ENCODE measurements at regions not wholly inside any gene's neighbourhood (a gene's known extent, or its start where the extent isn't known, plus 50 kb on each side); places are given as distances from the start of the nearest gene placed in this dataset.

DNA sequence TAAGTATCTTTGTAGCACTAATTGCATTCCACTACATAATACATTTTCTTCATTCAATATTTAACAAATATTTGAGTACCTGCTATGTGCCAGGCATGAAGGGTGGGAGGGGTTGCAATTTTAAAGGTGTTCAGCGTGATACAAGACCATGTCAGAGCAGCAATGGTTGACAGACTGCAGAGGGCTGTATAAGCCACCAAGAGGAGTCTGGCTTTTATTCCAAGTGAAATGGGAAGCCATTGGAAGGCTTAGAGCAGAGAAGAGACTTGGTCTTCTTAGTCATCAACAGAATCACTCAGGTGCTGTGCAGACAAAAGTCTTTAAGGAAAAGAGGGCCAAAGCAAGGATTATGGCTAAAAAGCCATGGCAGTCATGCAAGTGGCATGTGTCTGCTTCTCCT, 360.8 kb upstream of the ARID1B start:
- no peak for DNase-seq (ENCODE audit: extremely low read depth, low read depth)
- TF ChIP-seq, protein P1, sequence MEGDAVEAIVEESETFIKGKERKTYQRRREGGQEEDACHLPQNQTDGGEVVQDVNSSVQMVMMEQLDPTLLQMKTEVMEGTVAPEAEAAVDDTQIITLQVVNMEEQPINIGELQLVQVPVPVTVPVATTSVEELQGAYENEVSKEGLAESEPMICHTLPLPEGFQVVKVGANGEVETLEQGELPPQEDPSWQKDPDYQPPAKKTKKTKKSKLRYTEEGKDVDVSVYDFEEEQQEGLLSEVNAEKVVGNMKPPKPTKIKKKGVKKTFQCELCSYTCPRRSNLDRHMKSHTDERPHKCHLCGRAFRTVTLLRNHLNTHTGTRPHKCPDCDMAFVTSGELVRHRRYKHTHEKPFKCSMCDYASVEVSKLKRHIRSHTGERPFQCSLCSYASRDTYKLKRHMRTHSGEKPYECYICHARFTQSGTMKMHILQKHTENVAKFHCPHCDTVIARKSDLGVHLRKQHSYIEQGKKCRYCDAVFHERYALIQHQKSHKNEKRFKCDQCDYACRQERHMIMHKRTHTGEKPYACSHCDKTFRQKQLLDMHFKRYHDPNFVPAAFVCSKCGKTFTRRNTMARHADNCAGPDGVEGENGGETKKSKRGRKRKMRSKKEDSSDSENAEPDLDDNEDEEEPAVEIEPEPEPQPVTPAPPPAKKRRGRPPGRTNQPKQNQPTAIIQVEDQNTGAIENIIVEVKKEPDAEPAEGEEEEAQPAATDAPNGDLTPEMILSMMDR (IDR thresholded peaks at IDR 0.05; ENCODE audit: low read depth, low read length, missing control alignments): peak; percentile 8
- no peak overlapping the region for H3K4me3 ChIP-seq (replicated peaks; ENCODE audit: low read depth, low read length)

DNA sequence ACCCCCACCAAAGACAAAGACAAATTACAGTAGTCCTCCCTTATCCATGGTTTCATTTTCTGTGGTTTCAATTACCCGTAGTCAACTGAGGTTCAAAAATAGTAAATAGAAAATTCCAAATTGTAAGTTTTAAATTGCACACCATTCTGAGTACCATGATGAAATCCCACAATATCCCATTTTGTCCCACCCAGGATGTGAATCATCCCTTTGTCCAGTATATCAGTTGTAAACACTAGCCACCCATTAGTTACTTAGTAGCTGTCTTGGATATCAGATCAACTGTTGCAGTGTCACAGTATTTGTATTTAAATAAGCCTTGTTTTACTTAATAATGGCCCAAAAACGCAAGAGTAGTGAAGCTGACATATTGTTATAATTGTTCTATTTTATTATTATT, 364.0 kb upstream of the ARID1B start:
- TF ChIP-seq, protein P1 (IDR thresholded peaks at IDR 0.05; ENCODE audit: low read depth, low read length, missing control alignments): no peak
- no peak overlapping the region for H3K4me3 ChIP-seq (replicated peaks; ENCODE audit: low read depth, low read length)
- no peak for DNase-seq (ENCODE audit: extremely low read depth, low read depth)

DNA sequence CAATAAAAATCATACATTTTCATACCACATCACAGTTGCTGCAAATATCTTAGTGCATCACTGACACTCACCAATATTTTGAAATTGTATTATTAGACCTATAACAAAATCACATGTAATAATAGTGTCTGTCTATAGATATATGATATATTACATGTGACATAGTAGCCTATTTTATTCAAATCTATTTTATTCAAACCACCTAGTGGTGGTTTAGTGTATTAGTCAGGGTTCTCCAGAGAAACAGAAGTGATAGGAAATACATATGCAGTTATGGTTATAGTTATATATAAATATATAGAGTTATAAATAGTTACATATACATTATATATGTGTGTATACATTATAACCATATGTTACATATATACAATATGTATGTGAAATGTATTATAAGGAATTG, 366.5 kb upstream of the ARID1B start:
- no peak for DNase-seq (ENCODE audit: extremely low read depth, low read depth)
- H3K4me3 ChIP-seq (replicated peaks; ENCODE audit: low read depth, low read length): no peak overlapping the region
- TF ChIP-seq, protein P1 (IDR thresholded peaks at IDR 0.05; ENCODE audit: low read depth, low read length, missing control alignments): no peak

DNA sequence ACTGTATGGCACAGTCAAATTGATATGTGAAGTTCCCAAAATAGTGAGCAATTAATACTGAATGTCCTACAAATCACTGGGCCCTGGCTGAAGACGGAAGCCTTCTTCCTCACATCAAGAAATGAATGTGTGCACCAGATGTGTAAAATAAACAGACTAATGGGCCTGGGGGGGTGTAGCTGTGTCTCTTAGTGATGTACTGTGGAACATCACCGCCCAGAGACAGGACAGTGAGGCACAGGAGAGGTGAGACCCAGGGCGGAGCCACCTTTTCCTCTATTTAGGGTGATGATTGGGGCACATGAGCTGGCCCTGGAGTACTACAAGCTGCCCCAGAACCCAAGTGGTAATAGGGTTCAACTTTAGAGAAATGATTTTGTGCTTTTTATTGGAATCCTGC, 368.5 kb upstream of the ARID1B start:
- no peak overlapping the region for H3K4me3 ChIP-seq (replicated peaks; ENCODE audit: low read depth, low read length)
- TF ChIP-seq, protein P1 (IDR thresholded peaks at IDR 0.05; ENCODE audit: low read depth, low read length, missing control alignments): no peak
- no peak for DNase-seq (ENCODE audit: extremely low read depth, low read depth)

DNA sequence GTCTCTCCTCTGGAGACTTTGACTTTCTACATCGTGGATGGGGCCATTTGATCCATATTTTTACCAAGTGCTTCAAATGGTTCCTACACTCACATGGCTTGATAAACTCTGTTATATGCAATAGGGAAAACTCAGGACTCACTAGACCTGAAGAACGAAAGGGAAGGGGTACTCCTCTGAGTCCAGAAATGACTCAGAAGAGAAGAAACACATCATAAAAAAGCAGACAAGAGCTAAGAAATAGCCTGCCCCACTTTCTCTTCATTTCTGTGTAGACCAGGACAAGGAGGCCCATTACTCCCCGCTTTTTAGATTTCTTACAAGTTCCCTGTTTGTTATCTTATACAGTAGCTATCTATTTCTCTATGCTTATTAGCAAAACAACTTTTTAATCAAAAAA, 369.8 kb upstream of the ARID1B start:
- TF ChIP-seq, protein P1 (IDR thresholded peaks at IDR 0.05; ENCODE audit: low read depth, low read length, missing control alignments): no peak
- H3K4me3 ChIP-seq (replicated peaks; ENCODE audit: low read depth, low read length): no peak overlapping the region
- no peak for DNase-seq (ENCODE audit: extremely low read depth, low read depth)

DNA sequence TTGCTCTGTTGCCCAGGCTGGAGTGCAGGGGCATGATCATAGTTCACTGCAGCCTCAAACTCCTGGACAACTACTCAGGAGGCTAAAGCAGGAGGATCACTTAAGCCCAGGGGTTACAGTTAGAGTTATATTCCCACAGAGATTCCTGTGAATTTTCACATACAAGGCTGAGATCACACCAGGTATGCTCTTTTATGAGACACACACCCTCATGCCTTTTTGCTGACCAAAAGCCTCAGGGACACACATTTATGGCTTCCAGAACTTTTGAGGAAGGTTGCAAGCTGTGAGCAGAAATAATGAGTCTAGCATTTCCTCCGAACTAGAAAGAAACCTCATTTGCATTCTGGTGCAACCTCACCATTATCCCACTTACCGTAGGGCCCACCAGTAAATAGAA, 370.5 kb upstream of the ARID1B start:
- TF ChIP-seq, protein P1 (IDR thresholded peaks at IDR 0.05; ENCODE audit: low read depth, low read length, missing control alignments): no peak

DNA sequence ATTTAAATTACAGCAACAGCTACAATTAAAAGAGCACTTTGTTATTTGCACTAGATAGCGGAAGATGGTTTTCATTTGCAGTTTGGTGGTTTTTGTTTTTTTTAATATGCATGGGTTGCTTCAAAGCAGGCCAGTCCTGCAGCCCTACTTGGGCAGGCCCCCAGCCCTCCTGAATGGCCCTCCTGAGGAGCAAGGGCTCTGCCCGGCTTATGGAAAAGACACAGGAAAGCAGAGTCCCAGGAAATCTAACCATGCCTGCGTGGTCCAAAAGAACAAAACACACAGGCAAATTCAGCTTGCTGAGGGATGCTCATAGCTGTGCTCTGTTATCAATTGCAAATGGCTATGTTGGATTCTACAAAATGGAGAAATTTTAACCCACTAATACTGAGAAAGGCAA, 371.1 kb upstream of the ARID1B start:
- DNase-seq (ENCODE audit: extremely low read depth, low read depth): no peak
- no peak overlapping the region for H3K4me3 ChIP-seq (replicated peaks; ENCODE audit: low read depth, low read length)
- TF ChIP-seq, protein P1 (IDR thresholded peaks at IDR 0.05; ENCODE audit: low read depth, low read length, missing control alignments): no peak

More for the DNA sequence above, 370.5 kb upstream of the ARID1B start:
- DNase-seq (ENCODE audit: extremely low read depth, low read depth): no peak
- H3K4me3 ChIP-seq (replicated peaks; ENCODE audit: low read depth, low read length): no peak overlapping the region
